GM12865 (cell line): ENCODE measurements at regions not wholly inside any gene's neighbourhood (a gene's known extent, or its start where the extent isn't known, plus 50 kb on each side); places are given as distances from the start of the nearest gene placed in this dataset.
A peak's percentile ranks its signal among the peaks of the same experiment; 100 is the strongest.
"Not testable (repeated sequence)": the region's sequence is repeated elsewhere in the genome, so short reads cannot be mapped to it uniquely, and the experiment has no call there.

Source experiments
- DNase-seq: peaks from one replicate; pipeline ENCODE4 v3.0.0; 2010; ENCODE audit warnings: low read depth
- H3K4me3 ChIP-seq: 2 replicates; pipeline ENCODE4 v1.5.1; 2011; ENCODE audit warnings: mild to moderate bottlenecking, low read depth, low read length, control low read depth
- TF ChIP-seq, protein P1 (sequence below): IDR thresholded peaks from 2 replicates; pipeline ENCODE4 v1.5.1; 2011; ENCODE audit warnings: low read length, control low read depth, low read depth, inconsistent platforms; ENCODE audit not compliant: insufficient read depth; ENCODE audit errors: missing control alignments

DNA sequence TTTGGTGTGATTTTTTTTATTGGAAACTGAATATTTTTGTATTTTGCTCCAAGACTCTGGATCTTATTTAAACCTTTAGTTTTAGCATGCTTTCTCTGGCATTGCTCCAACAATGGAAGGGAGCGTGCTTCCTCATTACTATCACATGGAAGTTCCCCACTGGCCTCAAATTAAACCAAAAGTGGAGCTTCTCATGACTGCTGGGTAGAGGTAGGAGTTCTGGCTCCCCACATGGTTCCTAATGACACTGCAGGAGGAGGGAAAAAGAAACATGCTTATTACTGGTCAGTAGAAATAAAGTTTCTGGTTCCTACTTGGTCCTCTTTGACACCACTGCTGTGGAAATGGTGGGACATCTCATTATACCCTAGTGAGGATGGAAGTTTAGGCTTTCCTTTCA, 310.5 kb downstream of the PTGER3 start:
- H3K4me3 ChIP-seq: no peak overlapping the region
- no peak for DNase-seq
- TF ChIP-seq, protein P1, sequence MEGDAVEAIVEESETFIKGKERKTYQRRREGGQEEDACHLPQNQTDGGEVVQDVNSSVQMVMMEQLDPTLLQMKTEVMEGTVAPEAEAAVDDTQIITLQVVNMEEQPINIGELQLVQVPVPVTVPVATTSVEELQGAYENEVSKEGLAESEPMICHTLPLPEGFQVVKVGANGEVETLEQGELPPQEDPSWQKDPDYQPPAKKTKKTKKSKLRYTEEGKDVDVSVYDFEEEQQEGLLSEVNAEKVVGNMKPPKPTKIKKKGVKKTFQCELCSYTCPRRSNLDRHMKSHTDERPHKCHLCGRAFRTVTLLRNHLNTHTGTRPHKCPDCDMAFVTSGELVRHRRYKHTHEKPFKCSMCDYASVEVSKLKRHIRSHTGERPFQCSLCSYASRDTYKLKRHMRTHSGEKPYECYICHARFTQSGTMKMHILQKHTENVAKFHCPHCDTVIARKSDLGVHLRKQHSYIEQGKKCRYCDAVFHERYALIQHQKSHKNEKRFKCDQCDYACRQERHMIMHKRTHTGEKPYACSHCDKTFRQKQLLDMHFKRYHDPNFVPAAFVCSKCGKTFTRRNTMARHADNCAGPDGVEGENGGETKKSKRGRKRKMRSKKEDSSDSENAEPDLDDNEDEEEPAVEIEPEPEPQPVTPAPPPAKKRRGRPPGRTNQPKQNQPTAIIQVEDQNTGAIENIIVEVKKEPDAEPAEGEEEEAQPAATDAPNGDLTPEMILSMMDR: no peak

- no peak for DNase-seq
- TF ChIP-seq, protein P1: no peak
These were observed 309.0 kb downstream of the PTGER3 start for GRCh38 chr1:70738624-70739023.

DNA sequence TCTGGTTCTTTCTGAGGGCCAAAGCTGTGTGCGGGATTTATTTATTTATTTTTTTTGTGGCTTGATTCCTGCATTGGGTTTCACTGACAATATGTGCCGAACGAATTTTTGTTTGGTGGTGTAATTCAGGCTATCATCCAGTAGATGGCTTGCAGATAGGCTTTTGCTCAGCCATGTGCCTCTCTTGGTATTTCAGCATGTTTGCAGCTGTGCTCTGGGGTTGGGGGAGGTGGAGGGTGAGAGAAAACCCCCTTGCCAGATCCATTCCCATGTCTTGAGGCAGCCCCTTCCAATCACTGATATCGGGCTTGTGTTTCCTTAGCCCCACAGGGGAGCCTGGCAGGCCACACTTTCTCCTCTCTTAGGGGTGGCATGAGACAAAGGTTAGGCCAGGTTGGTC, 302.4 kb downstream of the PTGER3 start:
- no peak for DNase-seq
- TF ChIP-seq, protein P1: peak; percentile 34
- no peak overlapping the region for H3K4me3 ChIP-seq

More at GRCh38 chr1:70738624-70739023, 309.0 kb downstream of the PTGER3 start:
- no peak overlapping the region for H3K4me3 ChIP-seq

- H3K4me3 ChIP-seq, DNase-seq: not testable (repeated sequence)
These were observed 301.6 kb downstream of the PTGER3 start for GRCh38 chr1:70746062-70746461.

DNA sequence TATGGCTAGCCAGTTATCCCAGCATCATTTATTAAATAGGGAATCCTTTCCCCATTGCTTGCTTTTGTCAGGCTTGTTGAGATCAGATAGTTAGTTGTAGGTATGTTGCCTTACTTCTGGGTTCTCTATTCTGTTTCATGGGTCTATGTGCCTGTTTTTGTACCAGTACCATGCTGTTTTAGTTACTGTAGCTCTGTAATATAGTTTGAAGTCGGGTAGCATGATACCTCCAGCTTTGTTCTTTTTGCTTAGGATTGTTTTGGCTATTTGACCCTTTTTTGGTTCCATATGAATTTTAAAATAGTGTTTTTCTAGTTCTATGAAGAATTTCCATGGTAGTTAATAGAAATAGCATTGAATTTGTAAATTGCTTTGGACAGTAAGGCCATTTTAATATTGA, 300.5 kb downstream of the PTGER3 start:
- not testable (repeated sequence) for DNase-seq, H3K4me3 ChIP-seq

- H3K4me3 ChIP-seq, DNase-seq: not testable (repeated sequence)
These were observed 295.8 kb downstream of the PTGER3 start for GRCh38 chr1:70751676-70752287.

- TF ChIP-seq, protein P1: no peak
- DNase-seq: no peak
- H3K4me3 ChIP-seq: no peak overlapping the region
These were observed 292.9 kb downstream of the PTGER3 start for GRCh38 chr1:70754701-70755100.

DNA sequence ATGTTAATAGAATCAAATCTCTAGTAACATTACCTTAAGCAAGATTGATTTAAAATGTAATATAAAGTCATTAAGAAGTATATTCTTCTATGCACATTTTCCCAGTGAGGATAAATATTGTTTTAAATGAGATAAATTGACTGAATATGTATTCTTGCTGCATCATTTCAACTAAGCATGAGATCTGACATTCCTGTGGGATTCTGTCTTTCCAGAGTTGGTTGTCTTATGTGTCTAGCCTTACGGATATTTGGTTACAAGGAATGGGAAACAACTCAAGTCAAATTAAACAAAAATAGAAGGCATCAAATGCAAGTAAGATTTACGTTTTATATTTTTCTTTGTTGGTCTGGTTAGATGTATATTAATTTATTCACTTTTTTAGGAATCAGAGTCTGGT, 287.5 kb downstream of the PTGER3 start:
- H3K4me3 ChIP-seq: no peak overlapping the region
- no peak for DNase-seq
- TF ChIP-seq, protein P1: no peak
